Lung (tissue), 11 donors: ENCODE measurements at regions not wholly inside any gene's neighbourhood (a gene's known extent, or its start where the extent isn't known, plus 50 kb on each side); places are given as distances from the start of the nearest gene placed in this dataset.
"Not testable (repeated sequence)": the region's sequence is repeated elsewhere in the genome, so short reads cannot be mapped to it uniquely, and the experiment has no call there.

Source experiments
- ATAC-seq: fragments of 200-7000 bp; cut with Tn5 transposase; one replicate; pipeline ENCODE4 v1.9.1; 2020; ENCODE audit warnings: moderate number of reproducible peaks; ENCODE audit not compliant: insufficient read depth, low FRiP score
- DNase-seq, 3 donors: peaks; one replicate each; pipeline ENCODE4 v3.0.0-alpha.2; 2013 to 2017
- H3K27ac ChIP-seq, 2 donors: one replicate each; pipeline ENCODE4 v1.5.1; 2013; ENCODE audit warnings: mild to moderate bottlenecking in 2 of 2, moderate library complexity in 2 of 2, control low read depth in 1 of 2, inconsistent platforms in 1 of 2, low read depth in 1 of 2, low read length in 1 of 2
- H3K27me3 ChIP-seq, 3 donors: one replicate each; pipeline ENCODE4 v1.5.1; 2013; ENCODE audit warnings: low read length in 2 of 3; ENCODE audit not compliant: control insufficient read depth in 3 of 3, insufficient read depth in 3 of 3
- H3K36me3 ChIP-seq, 4 donors: one replicate each; pipeline ENCODE4 v1.5.1; 2013; ENCODE audit warnings: low read length in 4 of 4, mild to moderate bottlenecking in 1 of 4, moderate library complexity in 1 of 4; ENCODE audit not compliant: control insufficient read depth in 4 of 4, insufficient read depth in 4 of 4
- H3K4me1 ChIP-seq, 5 donors: one replicate each; pipeline ENCODE4 v1.5.1; 2013; ENCODE audit warnings: low read length in 5 of 5, mild to moderate bottlenecking in 2 of 5, moderate library complexity in 1 of 5; ENCODE audit not compliant: control insufficient read depth in 5 of 5, insufficient read depth in 5 of 5
- H3K4me3 ChIP-seq: one replicate; pipeline ENCODE4 v1.5.1; 2013; ENCODE audit warnings: mild to moderate bottlenecking, control low read depth, moderate library complexity
- H3K9ac ChIP-seq, 2 donors: one replicate each; pipeline ENCODE4 v1.5.1; 2013; ENCODE audit warnings: low read length in 2 of 2, control low read depth in 1 of 2; ENCODE audit not compliant: insufficient read depth in 1 of 2
- H3K9me3 ChIP-seq, 4 donors: one replicate each; pipeline ENCODE4 v1.5.1; 2013; ENCODE audit warnings: low read length in 3 of 4, mild to moderate bottlenecking in 1 of 4, moderate library complexity in 1 of 4; ENCODE audit not compliant: control insufficient read depth in 4 of 4, insufficient read depth in 3 of 4
- CTCF ChIP-seq: IDR thresholded peaks from 2 replicates; pipeline ENCODE4 v1.5.1; 2012; ENCODE audit warnings: mild to moderate bottlenecking; ENCODE audit errors: control extremely low read depth, extremely low read depth
- WGBS, 2 donors: extraction: QIAGEN DNeasy Blood & Tissue Kit; methylation state at CpG; one replicate each; pipeline ENCODE4 v1.1.7; 2013; 5-methylcytosine and 5-hydroxymethylcytosine counted together
- donor health status: control.
- donor health status: control.
- donor health status: Bipolar disorder and iron deficiency.
- donor health status: healthy.
- donor health status: DM: yes; HTN: yes; CAD: no.

- no peak overlapping the region for H3K27ac ChIP-seq
- WGBS, 2 donors: 85 to 96% methylated on average over 12 to 18 of the region's 18 CpGs
- no peaks in the 10 kb centered on the region for H3K4me1 ChIP-seq
- no peaks in the 10 kb centered on the region for H3K27me3 ChIP-seq
- H3K4me3 ChIP-seq: no peak overlapping the region
- no peak overlapping the region for H3K9ac ChIP-seq
- ATAC-seq (no peak), DNase-seq (no peak)
- TF ChIP-seq CTCF: no peak
- H3K9me3 ChIP-seq: peaks cover 0 to 4% (median under 1%) of the 10 kb centered on the region in 4 donors
- H3K36me3 ChIP-seq: no peaks in the 10 kb centered on the region
Measured at GRCh38 chrX:121869876-121870477, 822.6 kb downstream of the GLUD2 start.

GRCh38 chrX:121871122-121871521, 823.7 kb downstream of the GLUD2 start:
- Histone ChIP-seq H3K9me3 (peaks cover 0 to 4% (median under 1%) of the 10 kb centered on the region in 4 donors), H3K9ac (no peak overlapping the region), H3K27ac (no peak overlapping the region), H3K36me3 (no peaks in the 10 kb centered on the region), H3K4me3 (no peak overlapping the region), H3K4me1 (no peaks in the 10 kb centered on the region), H3K27me3 (no peaks in the 10 kb centered on the region)
- WGBS, 2 donors: 94 to 97% methylated on average over 12 of the region's 12 CpGs
- TF ChIP-seq CTCF: no peak
- DNase-seq (no peak), ATAC-seq (no peak)

- Histone ChIP-seq H3K4me3 (no peak overlapping the region), H3K27ac (no peak overlapping the region), H3K9ac (no peak overlapping the region), H3K4me1 (no peaks in the 10 kb centered on the region), H3K9me3 (no peaks in the 10 kb centered on the region), H3K36me3 (no peaks in the 10 kb centered on the region), H3K27me3 (no peaks in the 10 kb centered on the region)
- TF ChIP-seq CTCF: no peak
- DNase-seq (no peak), ATAC-seq (no peak)
Measured at GRCh38 chrX:121876305-121876704, 828.9 kb downstream of the GLUD2 start.

GRCh38 chrX:121877337-121877736, 829.9 kb downstream of the GLUD2 start:
- H3K4me1 ChIP-seq, H3K9me3 ChIP-seq, ATAC-seq, H3K27ac ChIP-seq, H3K9ac ChIP-seq, H3K4me3 ChIP-seq, H3K36me3 ChIP-seq, H3K27me3 ChIP-seq, DNase-seq: not testable (repeated sequence)
- 89 to 96% methylated on average over 6 to 18 of the region's 18 CpGs for WGBS, 2 donors
